GM23338 (cell line): ENCODE measurements at regions not wholly inside any gene's neighbourhood (a gene's known extent, or its start where the extent isn't known, plus 50 kb on each side); places are given as distances from the start of the nearest gene placed in this dataset.

ENCODE experiments used
- CTCF ChIP-seq, 2 experiments: fragments of 200-600 bp in 1 of 2; sonication (generic) in 1 of 2; conservative IDR thresholded peaks; 2 replicates each; pipeline versions ENCODE4 v1.5.1 to v1.6.1; 2016 to 2017; ENCODE audit warnings: antibody characterized with exemption in 2 of 2, low read depth in 2 of 2, mild to moderate bottlenecking in 2 of 2, moderate library complexity in 1 of 2
- EZH2 ChIP-seq: fragments of 200-600 bp; sonication (generic); IDR thresholded peaks from one replicate; pipeline ENCODE4 v1.8.0; 2017; ENCODE audit warnings: antibody characterized with exemption, mild to moderate bottlenecking, low read depth; ENCODE audit not compliant: unreplicated experiment
- ZNF114 ChIP-seq: fragments of 250-450 bp; sonication (Bioruptor Pico); IDR thresholded peaks from 2 replicates; pipeline ENCODE4 v1.5.0; 2020; ENCODE audit warnings: mild to moderate bottlenecking, moderate library complexity

- peak; percentile 25 to 39; a peak in 2 of 4 replicates for TF ChIP-seq CTCF (conservative IDR thresholded peaks at IDR 0.05; ENCODE audit: low read depth in 2 of 2)
- TF ChIP-seq EZH2: no peak
- TF ChIP-seq ZNF114 (CRISPR knock-in tag): no peak
Measured at GRCh38 chr4:163672751-163673150, 178.3 kb downstream of the TMA16 start.
